Breast epithelium (tissue), 4 donors: ENCODE measurements at regions not wholly inside any gene's neighbourhood (a gene's known extent, or its start where the extent isn't known, plus 50 kb on each side); places are given as distances from the start of the nearest gene placed in this dataset.

Experiments
- DNase-seq, 2 donors: peaks; one replicate each; pipeline ENCODE4 v3.0.0-alpha.2; 2019; ENCODE audit warnings: low spot score in 2 of 2
- H3K27ac ChIP-seq, 2 donors: fragments of 200-600 bp; sonication (generic) in 1 of 2; one replicate each; pipeline ENCODE4 v1.5.1; 2016 to 2019; ENCODE audit warnings: mild to moderate bottlenecking in 1 of 2
- H3K27me3 ChIP-seq, 2 donors: fragments of 200-600 bp; sonication (generic) in 1 of 2; one replicate each; pipeline versions ENCODE4 v1.5.1 to v1.6.0; 2017 to 2019; ENCODE audit warnings: control low read depth in 1 of 2, mild to moderate bottlenecking in 1 of 2
- H3K36me3 ChIP-seq: fragments of 200-600 bp; one replicate; pipeline ENCODE4 v1.5.1; 2019
- H3K4me1 ChIP-seq, 2 donors: fragments of 200-600 bp; sonication (generic); one replicate each; pipeline ENCODE4 v1.5.1; 2016 to 2019; ENCODE audit warnings: control low read depth in 1 of 2
- H3K4me3 ChIP-seq, 3 donors: fragments of 200-600 bp; sonication (generic); 1 replicate in 2 of 3; 2 replicates in 1 of 3; pipeline ENCODE4 v1.5.1; 2016 to 2019; ENCODE audit warnings: mild to moderate bottlenecking in 3 of 3, moderate library complexity in 2 of 3
- H3K9me3 ChIP-seq, 2 donors: fragments of 200-600 bp; sonication (generic) in 1 of 2; one replicate each; pipeline ENCODE4 v1.5.1; 2016 to 2019; ENCODE audit warnings: control low read depth in 1 of 2
- POLR2A ChIP-seq: fragments of 450-650 bp; IDR thresholded peaks from one replicate; pipeline ENCODE4 v1.6.1; 2016; ENCODE audit warnings: antibody characterized with exemption, mild to moderate bottlenecking, moderate library complexity
- POLR2AphosphoS5 ChIP-seq, 3 donors: sonication (generic); formaldehyde crosslinking; IDR thresholded peaks; one replicate each; pipeline ENCODE4 v1.6.1; 2017; ENCODE audit warnings: antibody characterized with exemption in 3 of 3
- intact Hi-C: fragments of 100-400 bp; cut with DNase I; formaldehyde crosslinking; loops from one replicate; pipeline ENCODE4 v1.15.1; 2023; ENCODE audit warnings: low total_unique reads
- TF ChIP-seq, protein P1 (sequence below), 3 donors: fragments of 450-650 bp; IDR thresholded peaks; one replicate each; pipeline ENCODE4 v1.5.1; 2016 to 2017; ENCODE audit warnings: antibody characterized with exemption in 3 of 3, mild to moderate bottlenecking in 3 of 3, moderate library complexity in 3 of 3

- no peak overlapping the region for H3K4me3 ChIP-seq
- H3K36me3 ChIP-seq = no peaks in the 10 kb centered on the region
- intact Hi-C loops = no loop called here
- H3K4me1 ChIP-seq = no peaks in the 10 kb centered on the region
- H3K27me3 ChIP-seq = no peaks in the 10 kb centered on the region
- TF ChIP-seq POLR2A = no peak
- TF ChIP-seq POLR2AphosphoS5 (IDR thresholded peaks at IDR 0.05) = no peak
- TF ChIP-seq, protein P1, sequence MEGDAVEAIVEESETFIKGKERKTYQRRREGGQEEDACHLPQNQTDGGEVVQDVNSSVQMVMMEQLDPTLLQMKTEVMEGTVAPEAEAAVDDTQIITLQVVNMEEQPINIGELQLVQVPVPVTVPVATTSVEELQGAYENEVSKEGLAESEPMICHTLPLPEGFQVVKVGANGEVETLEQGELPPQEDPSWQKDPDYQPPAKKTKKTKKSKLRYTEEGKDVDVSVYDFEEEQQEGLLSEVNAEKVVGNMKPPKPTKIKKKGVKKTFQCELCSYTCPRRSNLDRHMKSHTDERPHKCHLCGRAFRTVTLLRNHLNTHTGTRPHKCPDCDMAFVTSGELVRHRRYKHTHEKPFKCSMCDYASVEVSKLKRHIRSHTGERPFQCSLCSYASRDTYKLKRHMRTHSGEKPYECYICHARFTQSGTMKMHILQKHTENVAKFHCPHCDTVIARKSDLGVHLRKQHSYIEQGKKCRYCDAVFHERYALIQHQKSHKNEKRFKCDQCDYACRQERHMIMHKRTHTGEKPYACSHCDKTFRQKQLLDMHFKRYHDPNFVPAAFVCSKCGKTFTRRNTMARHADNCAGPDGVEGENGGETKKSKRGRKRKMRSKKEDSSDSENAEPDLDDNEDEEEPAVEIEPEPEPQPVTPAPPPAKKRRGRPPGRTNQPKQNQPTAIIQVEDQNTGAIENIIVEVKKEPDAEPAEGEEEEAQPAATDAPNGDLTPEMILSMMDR (IDR thresholded peaks at IDR 0.05) = no peak
- H3K27ac ChIP-seq = no peak overlapping the region
- no peak for DNase-seq
- H3K9me3 ChIP-seq = no peaks in the 10 kb centered on the region
These were observed 239.3 kb upstream of the C2CD4B start for GRCh38 chr15:62404194-62404985.

GRCh38 chr15:62406305-62406891, 241.3 kb upstream of the C2CD4B start:
- Histone ChIP-seq H3K27me3 (no peaks in the 10 kb centered on the region), H3K9me3 (no peaks in the 10 kb centered on the region), H3K36me3 (no peaks in the 10 kb centered on the region), H3K4me1 (no peaks in the 10 kb centered on the region), H3K27ac (no peak overlapping the region), H3K4me3 (no peak overlapping the region)
- no peak for DNase-seq
- TF ChIP-seq, protein P1 (IDR thresholded peaks at IDR 0.05) = no peak
- TF ChIP-seq POLR2A (no peak), POLR2AphosphoS5 (IDR thresholded peaks at IDR 0.05) (no peak)
- intact Hi-C loops = no loop called here

DNA sequence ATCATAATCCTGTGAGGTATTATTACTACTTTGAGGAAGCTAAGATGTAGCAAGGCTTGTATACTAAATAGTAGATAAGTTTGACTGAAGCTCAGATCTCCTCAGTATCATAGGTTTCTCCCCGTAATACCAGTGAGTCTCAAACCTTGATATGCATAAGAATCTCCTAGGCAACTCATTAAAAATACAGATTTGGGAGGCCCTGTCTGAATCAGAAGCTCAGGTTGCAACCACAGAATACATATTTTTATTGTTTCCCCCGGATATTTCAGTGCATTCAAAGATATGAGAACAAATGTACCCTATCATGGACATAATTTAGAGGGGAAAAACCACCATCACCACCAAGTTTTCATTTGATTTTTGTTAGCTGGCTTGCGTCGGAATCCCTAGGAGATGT, 242.1 kb upstream of the C2CD4B start:
- Histone ChIP-seq H3K27ac (no peak overlapping the region), H3K9me3 (no peaks in the 10 kb centered on the region), H3K27me3 (no peaks in the 10 kb centered on the region), H3K36me3 (no peaks in the 10 kb centered on the region), H3K4me1 (no peaks in the 10 kb centered on the region), H3K4me3 (no peak overlapping the region)
- TF ChIP-seq, protein P1 (IDR thresholded peaks at IDR 0.05) = no peak
- TF ChIP-seq POLR2A (no peak), POLR2AphosphoS5 (IDR thresholded peaks at IDR 0.05) (no peak)
- intact Hi-C loops = no loop called here
- no peak for DNase-seq

GRCh38 chr15:62407962-62408361, 242.9 kb upstream of the C2CD4B start:
- intact Hi-C loops = no loop called here
- TF ChIP-seq, protein P1 (IDR thresholded peaks at IDR 0.05) = no peak
- TF ChIP-seq POLR2A (no peak), POLR2AphosphoS5 (IDR thresholded peaks at IDR 0.05) (no peak)
- H3K9me3 ChIP-seq = no peaks in the 10 kb centered on the region
- H3K27ac ChIP-seq = no peak overlapping the region
- H3K27me3 ChIP-seq = no peaks in the 10 kb centered on the region
- peaks cover 0 to 2% of the 10 kb centered on the region in 2 donors for H3K4me1 ChIP-seq
- no peak overlapping the region for H3K4me3 ChIP-seq
- no peaks in the 10 kb centered on the region for H3K36me3 ChIP-seq
- DNase-seq = no peak

DNA sequence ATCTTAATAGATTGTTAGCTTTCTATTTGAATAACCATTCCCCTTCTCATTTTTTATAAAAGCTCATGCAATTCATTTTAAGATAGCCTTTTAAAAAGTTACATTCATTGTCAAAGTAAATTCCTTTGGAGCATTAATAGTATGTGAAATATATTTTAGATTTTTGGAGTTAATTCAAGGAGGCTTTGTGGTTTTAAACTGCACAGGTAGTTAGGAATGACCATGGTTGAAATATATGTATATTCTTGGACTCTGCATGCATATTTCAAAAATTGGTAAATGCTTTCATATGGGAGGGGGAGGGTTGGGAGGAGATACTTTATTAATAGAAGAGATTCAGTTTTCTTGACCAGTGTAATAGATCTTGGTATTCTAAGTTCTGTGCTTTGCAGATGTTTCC, 244.4 kb upstream of the C2CD4B start:
- Histone ChIP-seq H3K27ac (no peak overlapping the region), H3K36me3 (no peaks in the 10 kb centered on the region)
- TF ChIP-seq POLR2A = no peak
- TF ChIP-seq, protein P1 (IDR thresholded peaks at IDR 0.05) = no peak
- no peak for TF ChIP-seq POLR2AphosphoS5 (IDR thresholded peaks at IDR 0.05)

More for the DNA sequence above, 244.4 kb upstream of the C2CD4B start:
- intact Hi-C loops = no loop called here
- Histone ChIP-seq H3K9me3 (no peaks in the 10 kb centered on the region), H3K4me1 (peaks cover 0 to 3% of the 10 kb centered on the region in 2 donors), H3K27me3 (no peaks in the 10 kb centered on the region), H3K4me3 (no peak overlapping the region)
- DNase-seq = no peak
